ENCODE measurements at regions not wholly inside any gene's neighbourhood (a gene's known extent, or its start where the extent isn't known, plus 50 kb on each side); places are given as distances from the start of the nearest gene placed in this dataset.

GRCh38 chr16:6929868-6930267, 402.8 kb upstream of the RBFOX1 start:
- no peak for DNase-seq (ENCODE audit: low spot score)

- no peak for DNase-seq (ENCODE audit: low spot score)
These were observed 405.9 kb upstream of the RBFOX1 start for GRCh38 chr16:6926762-6927161.

- no peak for DNase-seq (ENCODE audit: low spot score)
These were observed 406.3 kb upstream of the RBFOX1 start for GRCh38 chr16:6926341-6926740.

GRCh38 chr16:6918646-6919045, 414.0 kb upstream of the RBFOX1 start:
- DNase-seq (ENCODE audit: low spot score) = no peak

GRCh38 chr16:6916946-6917345, 415.7 kb upstream of the RBFOX1 start:
- DNase-seq (ENCODE audit: low spot score) = no peak

GRCh38 chr16:6913566-6913965, 419.1 kb upstream of the RBFOX1 start:
- DNase-seq (ENCODE audit: low spot score) = no peak

GRCh38 chr16:6910301-6910700, 422.3 kb upstream of the RBFOX1 start:
- no peak for DNase-seq (ENCODE audit: low spot score)

GRCh38 chr16:6905601-6906000, 427.0 kb upstream of the RBFOX1 start:
- DNase-seq (ENCODE audit: low spot score) = no peak

GRCh38 chr16:6903671-6904070, 429.0 kb upstream of the RBFOX1 start:
- no peak for DNase-seq (ENCODE audit: low spot score)

- DNase-seq (ENCODE audit: low spot score) = no peak
These were observed 433.7 kb upstream of the RBFOX1 start for GRCh38 chr16:6898896-6899295.

- DNase-seq (ENCODE audit: low spot score) = no peak
These were observed 434.7 kb upstream of the RBFOX1 start for GRCh38 chr16:6897876-6898485.

GRCh38 chr16:6892966-6893365, 439.7 kb upstream of the RBFOX1 start:
- DNase-seq (ENCODE audit: low spot score) = no peak

- DNase-seq (ENCODE audit: low spot score) = no peak
These were observed 441.1 kb upstream of the RBFOX1 start for GRCh38 chr16:6891496-6891895.

GRCh38 chr16:6888531-6888930, 444.1 kb upstream of the RBFOX1 start:
- no peak for DNase-seq (ENCODE audit: low spot score)

- DNase-seq (ENCODE audit: low spot score) = no peak
These were observed 448.6 kb upstream of the RBFOX1 start for GRCh38 chr16:6884002-6884401.

GRCh38 chr16:6880263-6880662, 452.4 kb upstream of the RBFOX1 start:
- no peak for DNase-seq (ENCODE audit: low spot score)

GRCh38 chr16:6864671-6865070, 468.0 kb upstream of the RBFOX1 start:
- DNase-seq (ENCODE audit: low spot score) = no peak

- DNase-seq (ENCODE audit: low spot score) = no peak
These were observed 468.4 kb upstream of the RBFOX1 start for GRCh38 chr16:6864244-6864643.

GRCh38 chr16:6863135-6863534, 469.5 kb upstream of the RBFOX1 start:
- DNase-seq (ENCODE audit: low spot score) = no peak

GRCh38 chr16:6861815-6862477, 470.7 kb upstream of the RBFOX1 start:
- no peak for DNase-seq (ENCODE audit: low spot score)

GRCh38 chr16:6861135-6861814, 471.4 kb upstream of the RBFOX1 start:
- no peak for DNase-seq (ENCODE audit: low spot score)

GRCh38 chr16:6857575-6857974, 475.1 kb upstream of the RBFOX1 start:
- DNase-seq (ENCODE audit: low spot score) = no peak

- no peak for DNase-seq (ENCODE audit: low spot score)
These were observed 476.1 kb upstream of the RBFOX1 start for GRCh38 chr16:6856578-6856977.

GRCh38 chr16:6853565-6853964, 479.1 kb upstream of the RBFOX1 start:
- DNase-seq (ENCODE audit: low spot score) = no peak

All from CD4-positive, alpha-beta T cell treated with Interleukin-15 for 4 hours (primary cell).